Lower leg skin (tissue), 3 donors: ENCODE measurements at regions not wholly inside any gene's neighbourhood (a gene's known extent, or its start where the extent isn't known, plus 50 kb on each side); places are given as distances from the start of the nearest gene placed in this dataset.

Experiments
- CTCF ChIP-seq, 3 donors: fragments of 450-650 bp; IDR thresholded peaks; one replicate each; pipeline ENCODE4 v1.5.1; 2016; ENCODE audit warnings: antibody characterized with exemption in 3 of 3, mild to moderate bottlenecking in 3 of 3, moderate library complexity in 2 of 3
- POLR2A ChIP-seq, 2 donors: fragments of 450-650 bp; IDR thresholded peaks; one replicate each; pipeline ENCODE4 v1.6.1; 2016 to 2017; ENCODE audit warnings: antibody characterized with exemption in 2 of 2, mild to moderate bottlenecking in 1 of 2, moderate library complexity in 1 of 2

DNA sequence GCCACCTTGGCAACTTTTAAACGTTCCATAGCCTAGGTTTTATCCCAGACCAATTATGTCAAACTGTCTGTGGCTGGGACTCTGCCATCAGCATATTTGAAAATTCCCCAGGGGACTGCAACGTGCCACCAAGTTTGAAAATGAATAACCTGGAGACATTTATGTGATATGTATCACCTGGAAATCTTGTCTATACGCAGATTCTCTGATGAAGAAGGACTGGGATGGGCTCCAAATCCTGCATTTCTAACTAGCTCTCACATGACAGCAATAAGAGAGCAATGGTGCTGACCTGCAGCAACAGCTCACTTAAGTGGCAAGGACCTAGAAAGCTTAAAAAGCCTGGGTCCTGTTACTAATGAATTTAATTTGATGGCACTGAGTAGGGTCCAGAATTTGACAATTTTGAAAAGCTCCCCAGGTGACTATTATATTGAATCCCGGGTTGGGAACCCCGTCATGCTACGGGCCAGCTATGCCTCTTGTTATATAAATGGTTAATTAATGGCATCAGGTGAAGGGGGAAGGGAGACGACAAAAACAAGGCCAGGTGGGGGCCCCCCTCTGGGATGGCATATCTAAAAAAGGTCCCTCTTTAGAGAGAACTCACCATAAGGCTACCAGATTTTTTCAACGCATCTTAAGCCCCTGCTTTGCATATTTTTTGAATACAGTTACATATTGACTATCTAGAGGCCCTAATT is 213.7 kb downstream of the ZIC5 start:
- TF ChIP-seq CTCF (IDR thresholded peaks at IDR 0.05): no peak
- no peak for TF ChIP-seq POLR2A (IDR thresholded peaks at IDR 0.05)
